COLO829 (cell line): ENCODE measurements at regions not wholly inside any gene's neighbourhood (a gene's known extent, or its start where the extent isn't known, plus 50 kb on each side); places are given as distances from the start of the nearest gene placed in this dataset.
A peak's percentile ranks its signal among the peaks of the same experiment; 100 is the strongest.
"Not testable (repeated sequence)": the region's sequence is repeated elsewhere in the genome, so short reads cannot be mapped to it uniquely, and the experiment has no call there.

Experiments used
- DNase-seq: peaks from one replicate; pipeline ENCODE4 v3.0.0; 2012; ENCODE audit warnings: low spot score

- DNase-seq = no peak
Observed at GRCh38 chr2:215658635-215659305, 222.9 kb upstream of the FN1 start.

- DNase-seq = no peak
Observed at GRCh38 chr2:215657844-215658243, 222.0 kb upstream of the FN1 start.

GRCh38 chr2:215654148-215654819, 218.4 kb upstream of the FN1 start:
- DNase-seq = no peak

DNA sequence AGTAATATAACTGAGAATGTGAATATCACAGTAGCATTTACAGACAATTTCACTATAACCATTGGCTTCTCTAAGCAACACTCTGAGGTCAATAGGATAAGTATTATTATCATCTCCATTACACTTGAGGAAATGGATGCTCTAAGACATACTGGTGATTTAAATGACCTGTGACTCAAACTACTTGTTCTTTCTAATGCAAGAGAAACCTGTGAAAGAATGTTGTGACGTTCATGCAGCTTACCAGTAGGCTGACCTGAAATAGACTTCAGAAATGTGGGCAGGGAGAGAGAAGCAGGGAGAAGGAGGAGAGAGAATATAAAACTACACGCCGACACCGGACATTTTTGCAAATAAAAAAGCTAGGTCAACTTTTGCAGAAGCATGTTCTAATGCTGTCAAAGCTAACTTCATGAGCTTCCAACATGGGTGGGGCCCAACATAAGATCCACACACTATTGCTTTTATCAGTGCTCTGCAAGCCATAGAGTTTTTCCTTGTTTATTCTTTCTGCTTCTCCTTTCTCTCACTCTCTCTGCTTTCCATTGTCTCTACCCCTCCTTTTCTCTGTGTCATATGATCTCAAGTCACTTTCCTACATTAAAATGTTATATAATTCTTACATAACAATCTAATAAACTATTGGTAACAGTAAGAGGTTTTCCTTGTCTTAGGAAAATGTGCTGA, 217.6 kb upstream of the FN1 start:
- no peak for DNase-seq

DNA sequence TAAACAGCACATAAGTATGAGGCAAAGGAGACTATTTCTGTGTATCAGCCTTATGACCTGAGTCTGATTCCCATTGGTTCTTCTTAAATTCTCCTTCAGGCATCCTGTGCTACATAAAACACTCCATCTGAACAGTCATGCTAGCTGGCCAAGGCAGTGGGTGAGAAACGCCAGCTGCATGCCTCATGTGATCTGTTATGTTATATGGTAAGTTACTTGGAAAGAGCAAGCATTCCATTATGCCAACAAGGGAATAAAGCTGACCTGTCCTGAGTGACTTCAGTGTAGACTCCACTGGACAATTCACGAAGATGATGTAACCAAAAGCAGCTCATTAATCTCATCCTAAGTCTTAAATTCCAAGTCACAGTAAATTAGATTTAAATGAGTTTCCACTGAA, 216.5 kb upstream of the FN1 start:
- no peak for DNase-seq

DNA sequence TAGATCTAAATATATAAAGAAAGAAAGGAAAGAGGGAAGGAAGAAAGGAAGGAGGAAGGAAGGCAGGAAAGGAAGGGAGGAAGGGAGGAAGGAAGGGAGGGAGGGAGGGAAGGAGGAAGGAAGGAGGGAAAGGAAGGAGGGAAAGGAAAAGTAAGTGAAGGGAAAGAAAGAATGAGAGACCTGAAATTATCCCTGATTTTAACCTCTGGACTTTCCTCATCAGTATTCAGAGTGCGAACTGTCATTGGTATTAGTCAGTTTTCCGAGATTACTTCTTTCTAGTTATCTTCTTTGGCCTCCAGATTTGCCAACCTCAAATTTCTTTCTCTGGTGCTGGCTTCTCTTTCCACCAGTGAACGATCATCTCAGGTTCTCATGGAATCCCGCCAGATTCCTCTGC, 215.5 kb upstream of the FN1 start:
- DNase-seq = no peak

DNA sequence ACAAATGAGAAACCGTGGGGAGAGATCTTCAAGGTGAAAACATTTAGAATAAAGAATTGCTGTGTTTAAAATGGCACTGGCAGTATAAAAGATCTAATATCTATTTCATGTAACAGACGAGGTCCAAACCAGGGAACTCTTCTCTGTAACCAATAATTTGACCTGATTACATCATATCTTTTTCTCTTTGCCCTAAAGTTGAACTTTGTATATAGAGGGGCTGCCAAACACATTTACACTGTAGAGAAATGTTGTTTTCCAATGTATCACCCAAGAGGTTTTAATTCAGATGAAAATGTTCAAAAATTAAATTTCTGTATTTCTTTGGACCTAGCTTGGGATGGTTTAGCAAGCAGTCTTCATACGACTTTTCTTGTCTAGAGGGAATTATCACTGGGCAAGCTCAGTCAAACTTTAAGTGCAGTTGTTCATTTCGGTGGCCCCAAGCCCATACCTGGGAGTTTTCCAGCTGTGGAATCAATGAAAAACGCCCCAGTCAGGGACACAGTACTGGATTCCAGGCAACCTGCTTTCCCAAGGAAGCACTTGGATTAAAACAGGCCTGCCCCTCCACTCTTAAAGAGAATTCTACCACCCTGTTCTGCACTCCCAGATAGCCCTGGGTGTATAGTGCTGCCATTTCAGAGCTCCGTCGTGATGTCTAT, 208.5 kb upstream of the FN1 start:
- DNase-seq = no peak

DNA sequence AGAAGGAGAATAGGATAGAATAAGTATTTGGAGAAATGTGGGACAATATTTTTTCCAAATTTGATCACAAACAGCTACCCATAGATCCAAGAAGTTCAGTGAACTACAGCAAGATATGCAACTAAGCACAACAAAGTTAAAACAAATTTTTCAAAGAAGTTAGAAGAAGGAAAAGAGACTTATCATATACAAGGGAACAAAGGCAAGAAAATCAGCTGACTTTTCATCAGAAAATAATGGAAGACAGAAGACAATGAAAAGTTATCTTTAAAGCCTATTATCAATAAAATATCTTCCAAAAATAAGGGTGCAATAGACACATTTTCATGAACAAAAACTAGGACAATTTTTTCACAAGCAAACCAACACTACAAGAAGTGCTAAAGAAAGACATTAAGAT, 202.8 kb upstream of the FN1 start:
- DNase-seq = no peak

DNA sequence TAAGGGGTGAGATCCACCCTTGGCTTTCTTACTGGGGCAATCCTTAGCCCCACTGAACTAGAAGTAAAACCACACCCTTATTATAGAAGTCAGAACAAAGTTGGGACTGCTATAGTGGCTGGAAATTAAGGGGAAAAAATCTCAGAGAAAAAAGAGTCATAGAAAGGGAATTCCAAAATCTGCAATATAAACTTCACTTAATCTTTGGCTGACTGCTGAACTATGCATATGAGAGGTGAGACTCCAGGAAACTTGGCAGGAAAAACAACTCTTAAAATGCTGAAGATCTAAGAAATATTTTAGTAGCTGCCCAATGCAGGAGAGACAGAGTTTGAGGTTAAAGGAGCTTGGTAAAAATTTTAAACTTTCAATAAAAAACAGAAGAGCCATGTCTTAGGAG, 201.8 kb upstream of the FN1 start:
- no peak for DNase-seq

GRCh38 chr2:215636816-215637215, 200.9 kb upstream of the FN1 start:
- no peak for DNase-seq

DNA sequence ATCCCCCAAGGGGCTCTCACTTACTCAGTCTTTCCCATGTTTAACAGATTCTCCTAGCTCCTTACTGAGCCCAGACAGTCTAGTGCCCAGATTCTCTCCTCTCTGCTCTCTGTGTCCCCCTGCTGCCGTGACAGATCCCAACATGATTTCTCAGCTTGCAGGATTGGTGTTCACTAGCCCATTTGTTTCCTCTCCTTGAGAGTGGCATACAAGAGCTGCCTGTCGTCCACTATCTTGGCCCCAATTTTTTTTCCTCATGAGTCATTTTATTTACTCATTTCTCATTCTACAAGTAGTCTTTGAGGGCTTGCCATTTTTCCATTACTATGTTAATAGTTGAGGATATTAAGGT, 199.9 kb upstream of the FN1 start:
- peak; percentile 14 for DNase-seq

DNA sequence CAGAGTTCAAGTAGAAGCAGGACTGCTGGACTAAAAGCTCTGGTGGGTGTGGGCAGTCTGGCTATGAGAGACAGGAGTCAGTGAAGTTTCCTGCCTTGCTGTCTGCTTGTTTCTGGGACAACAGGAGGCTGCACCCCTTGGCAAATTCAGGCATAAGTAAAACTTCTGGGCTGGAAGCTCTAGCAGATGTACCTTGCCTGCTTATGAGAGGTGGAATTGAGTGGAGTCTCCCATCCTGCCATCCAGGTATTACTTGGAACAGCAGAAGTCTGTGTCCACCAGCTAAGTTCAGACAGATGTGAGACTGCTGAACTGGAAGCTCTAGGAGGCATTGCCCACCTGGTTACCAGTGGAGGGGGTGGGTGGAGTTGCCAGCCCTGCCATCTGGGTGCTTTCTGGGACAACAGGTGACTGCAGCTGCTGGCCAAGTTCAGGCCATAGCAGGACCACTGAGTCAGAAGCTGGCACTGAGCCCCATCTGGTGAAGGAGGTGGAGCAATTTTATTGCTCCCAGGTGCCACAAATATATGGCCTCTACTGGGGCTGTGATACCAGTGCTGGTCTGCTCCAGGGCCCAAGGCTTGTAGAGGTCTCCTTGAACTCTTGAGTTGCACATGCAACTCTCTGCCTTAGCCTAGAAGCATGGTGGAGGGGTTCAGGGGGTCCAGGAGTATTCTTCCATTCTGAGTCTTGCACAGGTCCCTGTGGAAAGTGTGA, 199.4 kb upstream of the FN1 start:
- no peak for DNase-seq

DNA sequence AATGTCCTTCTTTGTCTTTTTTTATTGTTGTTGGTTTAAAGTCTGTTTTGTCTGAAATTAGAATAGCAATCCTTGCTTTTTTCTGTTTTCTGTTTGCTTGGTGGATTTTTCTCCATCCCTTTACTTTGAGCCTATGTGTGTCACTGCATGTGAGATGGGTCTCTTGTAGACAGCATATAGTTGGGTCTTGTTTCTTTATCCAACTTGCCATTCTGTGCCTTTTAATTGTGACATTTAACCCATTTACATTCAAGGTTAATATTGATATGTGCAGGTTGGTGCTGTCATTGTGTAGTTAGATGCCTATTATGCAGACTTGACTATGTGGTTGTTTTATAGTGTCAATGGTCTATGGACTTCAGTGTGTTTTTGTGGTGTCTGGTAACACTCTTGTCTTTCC, 197.5 kb upstream of the FN1 start:
- DNase-seq = no peak

DNA sequence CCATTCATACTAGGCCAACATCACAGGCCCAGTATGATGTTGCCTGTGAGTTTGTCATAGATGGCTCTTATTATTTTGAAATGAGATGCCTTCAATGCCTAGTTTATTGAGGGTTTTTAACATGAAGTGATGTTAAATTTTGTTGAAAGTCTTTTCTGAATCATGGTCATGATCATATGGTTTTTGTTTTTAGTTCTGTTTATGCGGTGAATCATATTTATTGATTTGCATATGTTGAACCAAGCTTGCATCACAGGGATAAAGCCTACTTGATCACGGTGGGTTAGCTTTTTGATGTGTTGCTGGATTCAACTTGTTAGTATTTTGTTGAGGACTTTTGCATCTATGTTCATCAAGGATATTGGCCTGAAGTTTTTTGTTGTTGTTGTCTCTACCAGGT, 195.8 kb upstream of the FN1 start:
- DNase-seq = no peak

DNA sequence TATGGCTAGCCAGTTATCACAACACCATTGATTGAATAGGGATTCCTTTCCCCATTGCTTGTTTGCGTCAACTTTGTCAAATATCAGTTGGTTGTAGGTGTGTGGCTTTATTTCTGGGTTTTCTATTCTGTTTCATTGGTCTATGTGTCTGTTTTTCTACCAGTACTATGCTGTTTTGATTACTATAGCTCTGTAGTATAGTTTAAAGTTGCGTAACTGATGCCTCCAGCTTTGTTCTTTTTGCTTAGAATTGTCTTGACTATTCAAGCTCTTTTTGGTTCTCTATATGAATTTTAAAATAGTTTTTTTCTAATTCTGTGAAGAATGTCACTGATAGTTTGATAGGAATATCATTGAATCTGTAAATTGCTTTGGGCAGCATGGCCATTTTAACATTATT, 194.9 kb upstream of the FN1 start:
- DNase-seq = not testable (repeated sequence)

DNA sequence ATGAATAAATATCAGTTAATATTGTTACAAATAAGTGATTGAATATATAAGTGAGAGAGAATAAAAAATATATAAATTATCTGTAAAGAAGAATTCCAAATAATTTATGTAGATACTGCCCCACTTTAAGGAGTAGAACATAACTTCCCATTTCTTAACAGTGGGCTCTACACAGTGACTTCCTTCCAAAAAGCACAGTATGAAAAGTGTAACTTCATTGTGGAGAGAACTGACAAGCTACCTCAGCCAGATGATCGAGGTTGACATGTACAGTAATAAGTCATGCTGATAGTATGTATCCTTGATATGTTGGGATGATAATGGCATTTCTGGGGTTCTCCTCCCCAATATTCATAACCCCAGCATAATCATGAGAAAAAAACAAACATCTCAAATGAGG, 191.9 kb upstream of the FN1 start:
- no peak for DNase-seq

GRCh38 chr2:215626812-215627281, 191.0 kb upstream of the FN1 start:
- DNase-seq = no peak

DNA sequence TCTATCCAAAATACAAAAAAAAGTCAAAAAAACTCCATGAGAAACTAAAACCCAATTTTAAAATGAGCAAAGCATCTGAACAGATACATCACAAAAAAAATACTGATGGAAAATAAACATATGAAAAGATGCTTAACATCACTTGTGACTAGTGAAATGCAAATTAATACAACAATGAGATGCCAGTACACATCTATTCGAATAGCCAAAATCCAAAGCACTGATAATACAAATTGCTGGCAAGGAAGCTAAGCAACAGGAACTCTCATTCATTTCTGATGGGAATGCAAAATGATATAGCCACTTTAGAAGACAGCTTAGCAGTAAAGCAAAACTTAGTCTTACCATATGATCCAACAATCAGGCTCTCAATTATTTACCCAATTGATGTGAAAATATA, 190.2 kb upstream of the FN1 start:
- DNase-seq = no peak

- no peak for DNase-seq
Observed at GRCh38 chr2:215625207-215625606, 189.3 kb upstream of the FN1 start.

- peak; percentile 0 for DNase-seq
Observed at GRCh38 chr2:215624423-215624829, 188.6 kb upstream of the FN1 start.

GRCh38 chr2:215622837-215623236, 187.0 kb upstream of the FN1 start:
- no peak for DNase-seq

DNA sequence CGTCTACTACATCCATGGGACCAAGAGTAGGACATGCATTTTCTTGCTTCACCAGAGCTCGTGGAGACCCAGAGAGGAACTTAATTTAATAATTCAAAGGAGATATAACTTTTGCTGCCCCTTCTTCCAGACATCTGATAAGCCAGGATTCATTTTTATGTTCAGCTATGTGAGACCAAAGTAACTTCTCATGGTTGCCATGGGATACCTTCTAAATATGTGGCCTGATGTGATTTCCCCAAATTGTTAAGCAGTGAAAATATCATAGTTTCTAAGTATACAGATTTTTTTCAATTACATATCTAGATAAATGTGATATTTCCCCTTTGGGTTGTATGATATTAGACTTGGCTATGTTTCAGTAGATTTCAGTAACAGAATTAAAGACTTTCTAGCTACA, 185.5 kb upstream of the FN1 start:
- DNase-seq = no peak
